Fibroblast of lung (primary cell): ENCODE measurements at regions not wholly inside any gene's neighbourhood (a gene's known extent, or its start where the extent isn't known, plus 50 kb on each side); places are given as distances from the start of the nearest gene placed in this dataset.

Experiments used
- CTCF ChIP-seq, 2 donors: IDR thresholded peaks in 1 of 2; conservative IDR thresholded peaks in 1 of 2; 1 replicate in 1 of 2; 2 replicates in 1 of 2; pipeline ENCODE4 v1.5.1; 2011 to 2012; ENCODE audit warnings: low read length in 2 of 2, control low read depth in 1 of 2, inconsistent platforms in 1 of 2, low read depth in 1 of 2, mild to moderate bottlenecking in 1 of 2
- EZH2 ChIP-seq: IDR thresholded peaks from 2 replicates; pipeline ENCODE4 v1.5.1; 2012; ENCODE audit warnings: low read length, control low read depth, mild to moderate bottlenecking; ENCODE audit errors: missing control alignments

- no peak for TF ChIP-seq CTCF (conservative IDR thresholded peaks at IDR 0.05 in 1 of 2, IDR thresholded peaks at IDR 0.05 in 1 of 2; ENCODE audit: low read depth in 1 of 2, low read length in 2 of 2)
- TF ChIP-seq EZH2 = no peak
Measured at GRCh38 chr11:39221550-39222138, 2237.8 kb downstream of the LRRC4C start.
